ENCODE measurements at regions not wholly inside any gene's neighbourhood (a gene's known extent, or its start where the extent isn't known, plus 50 kb on each side); places are given as distances from the start of the nearest gene placed in this dataset.
A peak's percentile ranks its signal among the peaks of the same experiment; 100 is the strongest.

GRCh38 chr7:38102507-38102906, 75.5 kb upstream of the STARD3NL start:
- peak; percentile 71 for DNase-seq

- DNase-seq: peak; percentile 74
Measured at GRCh38 chr7:38105874-38106483, 72.1 kb upstream of the STARD3NL start.

- peak; percentile 88 for DNase-seq
Measured at GRCh38 chr7:38107486-38107893, 70.6 kb upstream of the STARD3NL start.

- no peak for DNase-seq
Measured at GRCh38 chr7:38112075-38112474, 66.0 kb upstream of the STARD3NL start.

GRCh38 chr7:38120076-38120475, 58.0 kb upstream of the STARD3NL start:
- DNase-seq: no peak

- no peak for DNase-seq
Measured at GRCh38 chr7:38122501-38122900, 55.5 kb upstream of the STARD3NL start.

GRCh38 chr7:38123494-38123893, 54.6 kb upstream of the STARD3NL start:
- DNase-seq: no peak

GRCh38 chr7:38127216-38128207, 50.5 kb upstream of the STARD3NL start:
- DNase-seq: no peak

Measured in eye (tissue), 1 donor.